GM12878 (cell line): ENCODE measurements at regions not wholly inside any gene's neighbourhood (a gene's known extent, or its start where the extent isn't known, plus 50 kb on each side); places are given as distances from the start of the nearest gene placed in this dataset.

Experiments
- ASH2L ChIP-seq: fragments of 300-600, 200-600 bp; sonication (generic); IDR thresholded peaks from 2 replicates; pipeline ENCODE4 v1.6.1; 2017; ENCODE audit warnings: low read depth, mild to moderate bottlenecking, borderline replicate concordance
- BHLHE40 ChIP-seq, 2 experiments: fragments of 450-650 bp in 1 of 2; IDR thresholded peaks; 2 replicates each; pipeline ENCODE4 v1.6.1; 2011 to 2017; ENCODE audit warnings: low read depth in 2 of 2, borderline replicate concordance in 1 of 2, improper control_type of control experiment in 1 of 2, low read length in 1 of 2, mild to moderate bottlenecking in 1 of 2
- CHD1 ChIP-seq: IDR thresholded peaks from 2 replicates; pipeline ENCODE4 v1.6.1; 2012; ENCODE audit warnings: low read depth, low read length, improper control_type of control experiment
- CHD4 ChIP-seq: fragments of 200-600 bp; sonication (generic); IDR thresholded peaks from 2 replicates; pipeline ENCODE4 v1.6.1; 2016; ENCODE audit warnings: mild to moderate bottlenecking
- CREB1 ChIP-seq: IDR thresholded peaks from 2 replicates; pipeline ENCODE4 v1.6.1; 2012; ENCODE audit warnings: low read depth, mild to moderate bottlenecking, inconsistent platforms
- CTCF ChIP-seq, 3 experiments: IDR thresholded peaks in 2 of 3; conservative IDR thresholded peaks in 1 of 3; 2 replicates each; pipeline ENCODE4 v1.5.1; 2011; ENCODE audit warnings: low read depth in 3 of 3, low read length in 3 of 3, mild to moderate bottlenecking in 3 of 3, control low read depth in 2 of 3, moderate library complexity in 2 of 3, inconsistent platforms in 1 of 3, mixed read lengths in 1 of 3; ENCODE audit not compliant: control insufficient read depth in 2 of 3, insufficient read depth in 1 of 3; ENCODE audit errors: extremely low read depth in 1 of 3
- E2F4 ChIP-seq: IDR thresholded peaks from 2 replicates; pipeline ENCODE4 v1.6.1; 2012; ENCODE audit warnings: low read depth, low read length, improper control_type of control experiment
- EP300 ChIP-seq, 2 experiments: fragments of 150-350 bp in 1 of 2; IDR thresholded peaks; 2 replicates each; pipeline ENCODE4 v1.6.1; 2011 to 2012; ENCODE audit warnings: low read depth in 2 of 2, low read length in 2 of 2, borderline replicate concordance in 1 of 2, improper control_type of control experiment in 1 of 2, inconsistent platforms in 1 of 2; ENCODE audit not compliant: control insufficient read depth in 1 of 2
- ETV6 ChIP-seq, 2 experiments: fragments of 450-650 bp in 1 of 2; IDR thresholded peaks in 1 of 2; conservative IDR thresholded peaks in 1 of 2; 2 replicates each; pipeline ENCODE4 v1.6.1; 2014; ENCODE audit warnings: antibody characterized with exemption in 1 of 2, borderline replicate concordance in 1 of 2, low read depth in 1 of 2, mild to moderate bottlenecking in 1 of 2, moderate library complexity in 1 of 2
- JUND ChIP-seq: IDR thresholded peaks from 2 replicates; pipeline ENCODE4 v1.6.1; 2012; ENCODE audit warnings: low read depth, mild to moderate bottlenecking, low read length, improper control_type of control experiment, moderate library complexity
- RAD21 ChIP-seq: IDR thresholded peaks from 2 replicates; pipeline ENCODE4 v1.6.1; 2011; ENCODE audit warnings: mild to moderate bottlenecking, low read depth, low read length, moderate library complexity; ENCODE audit not compliant: insufficient read depth
- RELA ChIP-seq: fragments of 450-650 bp; IDR thresholded peaks from 2 replicates; pipeline ENCODE4 v1.8.0; 2014; ENCODE audit warnings: borderline replicate concordance; ENCODE audit not compliant: partially characterized antibody
- SPI1 ChIP-seq: IDR thresholded peaks from 2 replicates; pipeline ENCODE4 v1.6.1; 2011; ENCODE audit warnings: low read depth, mild to moderate bottlenecking, low read length, moderate library complexity, borderline replicate concordance; ENCODE audit not compliant: insufficient read depth
- YY1 ChIP-seq: IDR thresholded peaks from 2 replicates; pipeline ENCODE4 v1.6.1; 2011; ENCODE audit warnings: low read depth, mild to moderate bottlenecking, low read length

GRCh38 chr12:84502180-84502860, 410.3 kb downstream of the SLC6A15 start:
- TF ChIP-seq CTCF (IDR thresholded peaks at IDR 0.05 in 2 of 3, conservative IDR thresholded peaks at IDR 0.05 in 1 of 3; ENCODE audit: control insufficient read depth in 2 of 3, extremely low read depth in 1 of 3, insufficient read depth in 1 of 3, low read depth in 3 of 3, low read length in 3 of 3): no peak
- TF ChIP-seq RAD21: no peak
- TF ChIP-seq RELA: no peak
- no peak for TF ChIP-seq CHD4
- TF ChIP-seq ASH2L: no peak
- no peak for TF ChIP-seq CREB1
- TF ChIP-seq BHLHE40 (IDR thresholded peaks at IDR 0.05; ENCODE audit: borderline replicate concordance in 1 of 2, low read depth in 2 of 2, low read length in 1 of 2): no peak
- no peak for TF ChIP-seq ETV6 (conservative IDR thresholded peaks at IDR 0.05 in 1 of 2, IDR thresholded peaks at IDR 0.05 in 1 of 2; ENCODE audit: borderline replicate concordance in 1 of 2, low read depth in 1 of 2)
- no peak for TF ChIP-seq JUND
- TF ChIP-seq EP300 (IDR thresholded peaks at IDR 0.05; ENCODE audit: borderline replicate concordance in 1 of 2, control insufficient read depth in 1 of 2, low read depth in 2 of 2, low read length in 2 of 2): no peak
- TF ChIP-seq SPI1: no peak
- no peak for TF ChIP-seq E2F4
- TF ChIP-seq YY1: no peak
- TF ChIP-seq CHD1: no peak
